DND-41 (cell line): ENCODE measurements at regions not wholly inside any gene's neighbourhood (a gene's known extent, or its start where the extent isn't known, plus 50 kb on each side); places are given as distances from the start of the nearest gene placed in this dataset.

ENCODE experiments used
- EZH2 ChIP-seq: IDR thresholded peaks from 3 replicates; pipeline ENCODE4 v1.6.1; 2012; ENCODE audit warnings: borderline replicate concordance, low read depth, mild to moderate bottlenecking, moderate library complexity, low read length, inconsistent platforms; ENCODE audit not compliant: severe bottlenecking
- TF ChIP-seq, protein P1 (sequence below): IDR thresholded peaks from 2 replicates; pipeline ENCODE4 v1.5.1; 2012; ENCODE audit warnings: borderline replicate concordance, low read length, moderate library complexity, mild to moderate bottlenecking; ENCODE audit not compliant: poor library complexity, severe bottlenecking; ENCODE audit errors: extremely low read depth

DNA sequence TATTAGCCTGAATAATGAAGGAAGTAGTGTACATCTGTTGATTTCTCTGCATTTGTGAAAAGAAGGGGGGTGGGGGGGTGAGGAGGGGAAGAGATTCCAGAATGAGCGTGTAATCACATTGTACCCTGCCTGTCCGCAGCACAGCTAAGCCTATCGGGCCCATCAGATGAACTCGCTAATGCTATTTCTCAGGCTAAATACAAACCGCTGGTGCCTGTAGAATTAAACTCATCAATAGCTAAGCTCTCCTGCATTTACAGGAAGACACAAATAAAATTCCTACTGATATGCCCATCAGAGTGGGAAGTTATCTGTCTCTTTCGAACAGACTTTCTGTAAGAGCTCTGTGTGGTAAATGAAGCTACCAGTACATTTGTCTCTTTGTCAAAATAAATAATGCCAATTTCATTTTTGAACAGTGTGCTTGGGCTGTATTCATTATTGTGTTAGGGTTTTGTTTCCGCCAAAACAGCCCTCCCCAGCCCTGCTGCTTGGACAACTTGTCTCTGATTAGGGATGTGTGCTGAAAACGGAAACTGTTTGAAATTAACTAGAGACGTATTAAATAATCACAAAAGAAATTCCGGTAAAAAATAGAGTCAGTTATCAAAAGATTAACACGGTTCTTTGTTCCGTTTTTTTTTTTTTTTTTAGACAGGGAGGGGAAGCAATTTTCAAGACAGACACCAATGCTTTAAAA, 305.4 kb downstream of the TTLL7 start:
- TF ChIP-seq, protein P1, sequence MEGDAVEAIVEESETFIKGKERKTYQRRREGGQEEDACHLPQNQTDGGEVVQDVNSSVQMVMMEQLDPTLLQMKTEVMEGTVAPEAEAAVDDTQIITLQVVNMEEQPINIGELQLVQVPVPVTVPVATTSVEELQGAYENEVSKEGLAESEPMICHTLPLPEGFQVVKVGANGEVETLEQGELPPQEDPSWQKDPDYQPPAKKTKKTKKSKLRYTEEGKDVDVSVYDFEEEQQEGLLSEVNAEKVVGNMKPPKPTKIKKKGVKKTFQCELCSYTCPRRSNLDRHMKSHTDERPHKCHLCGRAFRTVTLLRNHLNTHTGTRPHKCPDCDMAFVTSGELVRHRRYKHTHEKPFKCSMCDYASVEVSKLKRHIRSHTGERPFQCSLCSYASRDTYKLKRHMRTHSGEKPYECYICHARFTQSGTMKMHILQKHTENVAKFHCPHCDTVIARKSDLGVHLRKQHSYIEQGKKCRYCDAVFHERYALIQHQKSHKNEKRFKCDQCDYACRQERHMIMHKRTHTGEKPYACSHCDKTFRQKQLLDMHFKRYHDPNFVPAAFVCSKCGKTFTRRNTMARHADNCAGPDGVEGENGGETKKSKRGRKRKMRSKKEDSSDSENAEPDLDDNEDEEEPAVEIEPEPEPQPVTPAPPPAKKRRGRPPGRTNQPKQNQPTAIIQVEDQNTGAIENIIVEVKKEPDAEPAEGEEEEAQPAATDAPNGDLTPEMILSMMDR: no peak
- TF ChIP-seq EZH2: no peak
